Effector memory CD8-positive, alpha-beta T cell (primary cell): ENCODE measurements at regions not wholly inside any gene's neighbourhood (a gene's known extent, or its start where the extent isn't known, plus 50 kb on each side); places are given as distances from the start of the nearest gene placed in this dataset.

ENCODE experiments used
- ATAC-seq: fragments of 150-1000 bp; cut with Tn5 transposase; replicated peaks from 2 replicates; pipeline ENCODE4 v1.10.0; 2021; ENCODE audit warnings: mild to moderate bottlenecking, moderate library complexity
- DNase-seq, 3 experiments: peaks; one replicate each; pipeline ENCODE4 v3.0.0; 2021
- H3K27ac Mint-ChIP-seq, 2 donors: one replicate each; pipeline ENCODE4 v1.8.0; 2022; ENCODE audit warnings: mild to moderate bottlenecking in 2 of 2, mixed read lengths in 2 of 2, moderate library complexity in 2 of 2
- H3K27me3 Mint-ChIP-seq, 2 donors: one replicate each; pipeline ENCODE4 v1.8.0; 2022; ENCODE audit warnings: mixed read lengths in 2 of 2
- H3K36me3 Mint-ChIP-seq: one replicate; pipeline ENCODE4 v1.8.0; 2022; ENCODE audit warnings: mild to moderate bottlenecking, moderate library complexity, mixed read lengths; ENCODE audit not compliant: insufficient read depth
- H3K4me1 Mint-ChIP-seq, 2 donors: one replicate each; pipeline ENCODE4 v1.8.0; 2022; ENCODE audit warnings: low read depth in 2 of 2, mixed read lengths in 2 of 2
- H3K4me3 Mint-ChIP-seq, 2 donors: one replicate each; pipeline ENCODE4 v1.8.0; 2022; ENCODE audit warnings: mild to moderate bottlenecking in 2 of 2, mixed read lengths in 2 of 2, moderate library complexity in 2 of 2
- H3K9me3 Mint-ChIP-seq, 2 donors: one replicate each; pipeline ENCODE4 v1.8.0; 2022; ENCODE audit warnings: mixed read lengths in 2 of 2

DNA sequence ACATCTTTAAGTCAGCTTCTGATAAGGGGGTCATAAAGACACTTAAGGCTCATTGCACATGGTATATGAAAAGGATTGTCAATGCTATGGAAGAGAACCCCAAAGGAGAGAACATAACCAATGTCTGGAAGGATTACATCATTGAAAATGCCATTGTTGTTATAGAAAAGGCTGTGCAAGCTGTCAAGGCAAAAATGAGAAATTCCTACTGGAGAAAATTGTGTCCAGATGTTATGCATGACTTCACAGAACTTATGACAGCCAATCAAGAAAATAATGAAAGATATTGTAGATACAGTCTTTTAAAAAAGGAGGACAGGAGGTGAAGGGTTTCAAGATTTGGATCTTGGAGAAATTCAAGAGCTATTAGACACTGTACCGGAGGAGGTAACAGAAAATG, 96.3 kb upstream of the MBNL1 start:
- Mint-ChIP-seq H3K9me3 (no peaks in the 10 kb centered on the region), H3K27ac (no peak overlapping the region), H3K4me1 (no peaks in the 10 kb centered on the region), H3K36me3 (no peaks in the 10 kb centered on the region), H3K4me3 (no peak overlapping the region), H3K27me3 (no peaks in the 10 kb centered on the region)
- DNase-seq (no peak), ATAC-seq (no peak)

- Mint-ChIP-seq H3K27ac (no peak overlapping the region), H3K9me3 (no peaks in the 10 kb centered on the region), H3K27me3 (no peaks in the 10 kb centered on the region), H3K4me3 (no peak overlapping the region), H3K36me3 (no peaks in the 10 kb centered on the region), H3K4me1 (no peaks in the 10 kb centered on the region)
- no peak for ATAC-seq
- no peak for DNase-seq
Measured at GRCh38 chr3:152173627-152174026, 95.1 kb upstream of the MBNL1 start.

GRCh38 chr3:152174876-152175527, 93.7 kb upstream of the MBNL1 start:
- ATAC-seq: no peak
- Mint-ChIP-seq H3K4me1 (peaks cover 9% of the 10 kb centered on the region in 2 donors), H3K27me3 (no peaks in the 10 kb centered on the region), H3K9me3 (no peaks in the 10 kb centered on the region), H3K27ac (no peak overlapping the region), H3K4me3 (no peak overlapping the region), H3K36me3 (no peaks in the 10 kb centered on the region)
- DNase-seq: no peak

GRCh38 chr3:152175528-152175889, 93.2 kb upstream of the MBNL1 start:
- Mint-ChIP-seq H3K4me3 (no peak overlapping the region), H3K36me3 (no peaks in the 10 kb centered on the region), H3K4me1 (peaks cover 11% of the 10 kb centered on the region in 2 donors), H3K27me3 (no peaks in the 10 kb centered on the region), H3K9me3 (no peaks in the 10 kb centered on the region), H3K27ac (no peak overlapping the region)
- DNase-seq (no peak), ATAC-seq (no peak)

DNA sequence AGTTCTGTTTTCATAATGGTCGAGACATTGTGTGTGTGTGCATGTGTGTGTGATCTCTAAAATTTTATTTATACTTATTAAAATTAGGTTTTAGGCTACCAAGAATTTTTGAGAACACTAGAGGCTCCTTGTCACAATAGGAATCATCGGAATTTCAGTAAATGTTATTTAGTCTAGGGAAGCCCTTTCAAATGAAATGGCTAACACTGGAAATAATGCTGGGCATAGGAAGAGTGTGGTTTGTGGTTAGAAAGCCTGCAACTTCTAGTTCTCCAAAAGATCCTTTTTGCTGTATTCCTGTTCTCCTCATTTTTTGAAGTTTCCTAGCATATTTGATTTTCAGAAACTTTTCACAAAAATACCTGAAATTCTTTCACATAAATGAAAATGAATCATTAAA, 92.5 kb upstream of the MBNL1 start:
- no peak overlapping the region for H3K27ac Mint-ChIP-seq
- H3K36me3 Mint-ChIP-seq: no peaks in the 10 kb centered on the region
- peaks cover 11 to 12% of the 10 kb centered on the region in 2 donors for H3K4me1 Mint-ChIP-seq
- DNase-seq: no peak
- no peaks in the 10 kb centered on the region for H3K27me3 Mint-ChIP-seq
- no peak overlapping the region for H3K4me3 Mint-ChIP-seq
- H3K9me3 Mint-ChIP-seq: no peaks in the 10 kb centered on the region
- ATAC-seq: no peak

DNA sequence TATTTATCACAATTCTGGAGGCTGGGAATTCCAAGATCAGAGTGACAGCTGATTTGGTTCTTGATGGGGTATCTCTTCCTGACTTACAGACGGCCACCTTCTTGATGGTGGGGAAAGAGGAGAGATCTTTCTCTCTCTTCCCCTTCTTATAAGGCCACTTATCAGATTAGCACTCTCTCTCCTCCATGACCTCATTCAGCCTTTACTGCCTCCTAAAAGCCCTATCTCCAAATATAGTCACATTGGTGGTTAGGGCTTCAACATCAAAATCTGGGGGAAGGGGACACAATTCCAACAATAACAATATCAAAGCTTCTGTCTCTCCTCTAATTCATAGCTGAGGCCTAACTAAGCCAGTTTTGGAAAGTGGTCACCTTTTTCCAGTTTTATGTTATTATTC, 91.7 kb upstream of the MBNL1 start:
- Mint-ChIP-seq H3K36me3 (no peaks in the 10 kb centered on the region), H3K4me1 (peaks cover 11 to 12% of the 10 kb centered on the region in 2 donors), H3K27me3 (no peaks in the 10 kb centered on the region), H3K4me3 (no peak overlapping the region), H3K27ac (no peak overlapping the region), H3K9me3 (no peaks in the 10 kb centered on the region)
- no peak for DNase-seq
- no peak for ATAC-seq

GRCh38 chr3:152177757-152178156, 91.0 kb upstream of the MBNL1 start:
- Mint-ChIP-seq H3K4me1 (peaks cover 12 to 15% of the 10 kb centered on the region in 2 donors), H3K36me3 (no peaks in the 10 kb centered on the region), H3K9me3 (no peaks in the 10 kb centered on the region), H3K27me3 (no peaks in the 10 kb centered on the region), H3K27ac (no peak overlapping the region), H3K4me3 (no peak overlapping the region)
- DNase-seq (no peak), ATAC-seq (no peak)

- H3K27ac Mint-ChIP-seq: no peak overlapping the region
- ATAC-seq (peak; percentile 85), DNase-seq (peak; percentile 39 to 52 (median 40))
- no peaks in the 10 kb centered on the region for H3K9me3 Mint-ChIP-seq
- peaks cover 31 to 41% of the 10 kb centered on the region in 2 donors for H3K4me1 Mint-ChIP-seq
- peak overlapping the region in 1 of 2 donors; percentile 20 for H3K4me3 Mint-ChIP-seq
- H3K27me3 Mint-ChIP-seq: no peaks in the 10 kb centered on the region
- H3K36me3 Mint-ChIP-seq: no peaks in the 10 kb centered on the region
Measured at GRCh38 chr3:152183473-152183872, 85.3 kb upstream of the MBNL1 start.

- Mint-ChIP-seq H3K4me3 (no peak overlapping the region), H3K9me3 (no peaks in the 10 kb centered on the region), H3K4me1 (peaks cover 28 to 44% of the 10 kb centered on the region in 2 donors), H3K36me3 (no peaks in the 10 kb centered on the region), H3K27me3 (no peaks in the 10 kb centered on the region), H3K27ac (no peak overlapping the region)
- DNase-seq (no peak), ATAC-seq (no peak)
Measured at GRCh38 chr3:152184971-152185686, 83.6 kb upstream of the MBNL1 start.

DNA sequence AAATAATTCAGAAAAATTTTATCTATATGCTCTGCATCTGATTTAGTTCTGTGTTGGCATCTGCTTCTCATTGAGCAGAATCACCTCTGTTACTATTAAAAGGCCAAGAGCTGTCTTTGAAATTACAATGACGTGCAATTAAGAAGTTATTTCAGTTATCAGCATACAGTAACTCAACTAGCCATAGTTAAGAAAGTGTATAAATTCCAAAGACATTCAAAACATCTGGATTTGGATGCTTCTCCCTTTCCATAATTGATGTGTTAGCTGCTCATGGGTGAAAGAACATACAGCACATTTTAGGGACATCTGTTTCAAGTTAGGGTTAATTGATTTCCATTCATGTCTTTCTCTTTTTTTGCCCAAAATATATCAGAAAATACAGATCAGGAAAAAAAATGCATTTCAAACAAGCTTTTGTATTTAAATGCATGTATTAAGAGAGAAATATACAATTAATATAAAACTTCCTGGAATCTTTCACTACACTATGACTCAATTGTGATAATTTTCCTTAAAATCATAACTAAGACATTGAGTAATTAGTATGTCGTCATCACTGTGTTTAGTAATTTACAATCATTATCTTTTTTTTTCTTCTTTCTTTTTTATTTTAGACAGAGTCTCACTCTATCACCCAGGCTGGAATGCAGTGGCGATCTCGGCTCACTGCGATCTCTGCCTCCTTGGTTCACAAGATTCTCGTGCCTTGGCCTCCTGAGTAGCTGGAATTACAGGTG, 82.7 kb upstream of the MBNL1 start:
- ATAC-seq (no peak), DNase-seq (no peak)
- H3K27ac Mint-ChIP-seq: no peak overlapping the region
- H3K4me1 Mint-ChIP-seq: peaks cover 28 to 48% of the 10 kb centered on the region in 2 donors
- no peaks in the 10 kb centered on the region for H3K36me3 Mint-ChIP-seq
- H3K4me3 Mint-ChIP-seq: no peak overlapping the region
- H3K27me3 Mint-ChIP-seq: no peaks in the 10 kb centered on the region
- H3K9me3 Mint-ChIP-seq: no peaks in the 10 kb centered on the region

DNA sequence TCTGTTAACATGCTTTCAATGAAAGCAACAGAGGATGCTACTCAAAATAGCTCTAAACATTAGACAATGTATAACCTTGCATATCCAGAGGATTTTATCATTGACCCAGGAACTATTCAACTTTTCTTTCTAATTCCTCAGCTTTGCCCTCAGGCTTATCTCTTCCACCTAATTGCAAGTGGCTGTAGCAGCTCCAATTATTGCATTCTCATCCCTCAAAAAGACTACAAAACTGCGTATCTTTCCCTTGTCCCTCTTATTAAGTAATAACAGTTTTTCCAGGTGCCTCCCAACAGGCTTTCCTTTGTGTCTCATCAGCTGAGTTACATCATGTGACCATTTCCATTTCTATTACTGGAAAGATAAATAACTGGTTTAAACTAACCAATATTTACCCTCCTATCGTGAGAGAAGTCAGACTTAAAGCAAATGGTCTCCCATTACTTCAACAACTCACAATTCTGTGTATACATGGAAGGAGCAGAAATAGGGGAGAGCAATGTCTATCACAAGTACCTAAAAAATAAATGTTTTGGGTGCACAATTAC, 78.0 kb upstream of the MBNL1 start:
- Mint-ChIP-seq H3K36me3 (peaks cover 11% of the 10 kb centered on the region), H3K4me3 (peak overlapping the region in 1 of 2 donors; percentile 15), H3K4me1 (peaks cover 33 to 59% of the 10 kb centered on the region in 2 donors), H3K27ac (no peak overlapping the region), H3K9me3 (no peaks in the 10 kb centered on the region), H3K27me3 (no peaks in the 10 kb centered on the region)
- ATAC-seq (no peak), DNase-seq (no peak)

DNA sequence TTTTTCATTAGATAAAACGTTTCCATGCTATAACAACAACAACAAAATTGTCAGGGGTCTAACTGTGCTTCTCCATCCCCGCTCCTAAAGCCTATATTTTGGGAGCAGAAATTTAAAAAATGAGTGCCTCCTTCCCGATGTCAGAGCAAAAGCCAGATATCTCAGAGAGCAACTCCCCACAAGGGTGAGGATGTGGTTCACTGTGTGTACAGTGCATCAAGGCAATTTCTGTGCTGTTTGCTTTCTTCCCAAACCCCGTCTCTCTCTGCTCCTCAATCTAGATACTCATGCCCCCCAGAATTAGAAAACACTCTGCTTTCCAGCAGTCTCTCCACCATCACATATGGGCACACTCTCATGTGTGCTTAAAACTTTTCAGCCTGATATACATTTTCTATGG, 76.7 kb upstream of the MBNL1 start:
- ATAC-seq: peak; percentile 43
- peaks cover 19% of the 10 kb centered on the region for H3K36me3 Mint-ChIP-seq
- peaks cover 39 to 72% of the 10 kb centered on the region in 2 donors for H3K4me1 Mint-ChIP-seq
- DNase-seq: no peak
- peak overlapping the region; percentile 82 to 86 for H3K4me3 Mint-ChIP-seq
- peak overlapping the region; percentile 3 to 94 for H3K27ac Mint-ChIP-seq
- H3K9me3 Mint-ChIP-seq: no peaks in the 10 kb centered on the region
- H3K27me3 Mint-ChIP-seq: no peaks in the 10 kb centered on the region

DNA sequence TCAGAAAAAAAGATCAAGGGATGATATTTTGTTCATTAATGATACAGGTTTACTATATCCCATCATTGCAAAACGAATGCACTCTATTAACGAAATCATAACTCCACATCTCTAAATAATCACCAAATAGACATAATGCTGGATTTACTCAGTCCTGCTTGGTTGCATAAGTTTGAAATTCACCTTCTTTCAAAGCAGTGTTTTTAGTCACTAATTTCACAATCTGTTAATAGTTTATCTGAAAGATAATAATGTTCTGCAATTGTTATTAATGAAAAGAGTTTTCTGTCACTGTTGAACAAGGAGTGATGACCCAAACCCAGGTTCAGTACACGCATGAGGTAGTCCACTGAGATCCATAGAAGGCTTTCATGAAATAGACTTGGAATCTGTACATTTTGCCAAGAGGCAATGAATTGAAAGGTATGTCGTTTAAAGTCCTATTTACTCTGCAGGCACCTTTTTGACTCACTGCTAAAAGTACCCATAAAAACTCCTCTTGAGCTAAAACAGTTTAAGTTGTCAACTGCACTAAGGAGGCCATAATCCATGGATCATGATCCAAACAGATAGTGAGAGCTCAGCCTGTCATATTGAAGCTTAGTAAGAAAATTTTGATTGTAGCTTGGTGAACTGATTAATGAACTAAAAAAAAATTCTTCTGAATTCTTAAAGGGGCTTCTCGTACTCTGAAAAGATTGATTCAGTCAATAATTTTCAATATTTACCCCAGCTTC, 75.6 kb upstream of the MBNL1 start:
- DNase-seq (no peak), ATAC-seq (no peak)
- no peaks in the 10 kb centered on the region for H3K9me3 Mint-ChIP-seq
- H3K27ac Mint-ChIP-seq: peak overlapping the region; percentile 94 to 96
- peaks cover 19% of the 10 kb centered on the region for H3K36me3 Mint-ChIP-seq
- peak overlapping the region; percentile 82 to 86 for H3K4me3 Mint-ChIP-seq
- H3K27me3 Mint-ChIP-seq: no peaks in the 10 kb centered on the region
- peaks cover 44 to 77% of the 10 kb centered on the region in 2 donors for H3K4me1 Mint-ChIP-seq
